CD14-positive monocyte (primary cell): ENCODE measurements at regions not wholly inside any gene's neighbourhood (a gene's known extent, or its start where the extent isn't known, plus 50 kb on each side); places are given as distances from the start of the nearest gene placed in this dataset.

Source experiments
- DNase-seq, 3 donors: peaks; one replicate each; pipeline ENCODE4 v3.0.0-alpha.2; 2011 to 2022
- H2AFZ ChIP-seq: 2 replicates; pipeline ENCODE4 v1.6.0; 2012; ENCODE audit warnings: mild to moderate bottlenecking, low read depth, low read length, inconsistent platforms; ENCODE audit not compliant: insufficient read depth, poor library complexity, severe bottlenecking
- H3K27ac ChIP-seq, 2 donors: 1 replicate in 1 of 2; 2 replicates in 1 of 2; pipeline ENCODE4 v1.5.1; 2012 to 2013; ENCODE audit warnings: low read length in 2 of 2, control low read depth in 1 of 2, inconsistent platforms in 1 of 2, low read depth in 1 of 2, mild to moderate bottlenecking in 1 of 2
- H3K27me3 ChIP-seq, 2 donors: one replicate each; pipeline versions ENCODE4 v1.6.0 to v1.6.1; 2011 to 2013; ENCODE audit warnings: low read length in 2 of 2; ENCODE audit not compliant: control insufficient read depth in 2 of 2, insufficient read depth in 2 of 2
- H3K36me3 ChIP-seq, 2 donors: replicated peaks in 1 of 2; 1 replicate in 1 of 2; 2 replicates in 1 of 2; pipeline versions ENCODE4 v1.5.1 to v1.6.1; 2012 to 2013; ENCODE audit warnings: low read length in 2 of 2, control low read depth in 1 of 2, inconsistent platforms in 1 of 2, mild to moderate bottlenecking in 1 of 2; ENCODE audit not compliant: insufficient read depth in 2 of 2, control insufficient read depth in 1 of 2
- H3K4me1 ChIP-seq, 2 donors: 1 replicate in 1 of 2; 2 replicates in 1 of 2; pipeline versions ENCODE4 v1.5.1 to v1.6.1; 2012 to 2013; ENCODE audit warnings: low read length in 2 of 2, control low read depth in 1 of 2, inconsistent platforms in 1 of 2, mild to moderate bottlenecking in 1 of 2, moderate library complexity in 1 of 2; ENCODE audit not compliant: insufficient read depth in 2 of 2, control insufficient read depth in 1 of 2
- H3K4me2 ChIP-seq: replicated peaks from 2 replicates; pipeline ENCODE3; 2012; ENCODE audit warnings: low read length, moderate library complexity, mild to moderate bottlenecking; ENCODE audit not compliant: poor library complexity, severe bottlenecking; ENCODE audit errors: extremely low read depth
- H3K4me3 ChIP-seq, 3 experiments: fragments of 200-600 bp in 1 of 3; sonication (generic) in 1 of 3; replicated peaks in 1 of 3; 1 replicate in 2 of 3; 2 replicates in 1 of 3; pipeline ENCODE4 v1.5.1; 2011 to 2013; ENCODE audit warnings: low read length in 3 of 3, mild to moderate bottlenecking in 3 of 3, control low read depth in 2 of 3, low read depth in 2 of 3, inconsistent platforms in 1 of 3, moderate library complexity in 1 of 3
- H3K79me2 ChIP-seq: 2 replicates; pipeline ENCODE4 v1.6.0; 2012; ENCODE audit warnings: mild to moderate bottlenecking, control low read depth, inconsistent platforms, low read length, moderate library complexity; ENCODE audit not compliant: insufficient read depth
- H3K9ac ChIP-seq: 2 replicates; pipeline ENCODE4 v1.6.0; 2017; ENCODE audit warnings: low read length, mild to moderate bottlenecking; ENCODE audit not compliant: insufficient read depth, poor library complexity, severe bottlenecking
- H3K9me3 ChIP-seq, 2 donors: replicated peaks in 1 of 2; 1 replicate in 1 of 2; 2 replicates in 1 of 2; pipeline versions ENCODE4 v1.5.1 to v1.6.1; 2012 to 2013; ENCODE audit warnings: low read length in 2 of 2, control low read depth in 1 of 2; ENCODE audit not compliant: control insufficient read depth in 1 of 2, insufficient read depth in 1 of 2
- H4K20me1 ChIP-seq: 2 replicates; pipeline ENCODE4 v1.6.0; 2012; ENCODE audit warnings: mild to moderate bottlenecking, low read length, control low read depth, moderate library complexity; ENCODE audit not compliant: insufficient read depth
- H3K27ac Mint-ChIP-seq, 7 donors: one replicate each; pipeline ENCODE4 v1.8.0; 2020; ENCODE audit warnings: mild to moderate bottlenecking in 7 of 7, mixed read lengths in 7 of 7, moderate library complexity in 6 of 7, inconsistent platforms in 2 of 7
- H3K27me3 Mint-ChIP-seq, 3 donors: one replicate each; pipeline ENCODE4 v1.8.0; 2021 to 2022; ENCODE audit warnings: low read depth in 3 of 3, mild to moderate bottlenecking in 3 of 3, mixed read lengths in 3 of 3, moderate library complexity in 3 of 3, inconsistent platforms in 1 of 3
- H3K36me3 Mint-ChIP-seq, 2 donors: one replicate each; pipeline ENCODE4 v1.8.0; 2020; ENCODE audit warnings: mixed read lengths in 2 of 2, inconsistent platforms in 1 of 2, mild to moderate bottlenecking in 1 of 2
- H3K4me1 Mint-ChIP-seq: one replicate; pipeline ENCODE4 v1.8.0; 2020; ENCODE audit warnings: mild to moderate bottlenecking, mixed read lengths
- H3K4me3 Mint-ChIP-seq, 2 donors: one replicate each; pipeline ENCODE4 v1.8.0; 2020; ENCODE audit warnings: mild to moderate bottlenecking in 2 of 2, mixed read lengths in 2 of 2, moderate library complexity in 1 of 2
- H3K9me3 Mint-ChIP-seq, 7 donors: one replicate each; pipeline ENCODE4 v1.8.0; 2020 to 2022; ENCODE audit warnings: mixed read lengths in 7 of 7, mild to moderate bottlenecking in 6 of 7, moderate library complexity in 6 of 7, inconsistent platforms in 2 of 7
- CTCF ChIP-seq: fragments of 200-600 bp; IDR thresholded peaks from one replicate; pipeline ENCODE4 v1.8.0; 2022; ENCODE audit warnings: antibody characterized with exemption, mild to moderate bottlenecking
- WGBS: methylation state at CpG from one replicate; pipeline ENCODE4 v1.1.5; 2013; ENCODE audit warnings: missing lambda C conversion rate; ENCODE audit not compliant: insufficient coverage; 5-methylcytosine and 5-hydroxymethylcytosine counted together
- intact Hi-C, 2 donors: fragments of 100-400 bp; cut with micrococcal nuclease; formaldehyde crosslinking; loops; one replicate each; pipeline versions ENCODE4 v1.15.0 to v1.15.1; 2023

GRCh38 chr6:163766936-163767335, 352.4 kb downstream of the QKI start:
- H3K27ac ChIP-seq: no peak overlapping the region
- intact Hi-C loops: no loop called here
- Mint-ChIP-seq H3K27me3 (peaks cover 11 to 33% (median 12%) of the 10 kb centered on the region in 3 donors), H3K4me3 (no peak overlapping the region), H3K9me3 (no peaks in the 10 kb centered on the region), H3K36me3 (no peaks in the 10 kb centered on the region), H3K4me1 (peaks cover 5% of the 10 kb centered on the region), H3K27ac (no peak overlapping the region)
- no peak overlapping the region for H3K4me3 ChIP-seq
- DNase-seq: no peak
- H3K9me3 ChIP-seq: no peaks in the 10 kb centered on the region
- peaks cover 0 to 5% of the 10 kb centered on the region in 2 donors for H3K4me1 ChIP-seq
- no CpG with 5 or more reads among the region's 2 CpGs for WGBS
- peaks cover 12 to 16% of the 10 kb centered on the region in 2 donors for H3K27me3 ChIP-seq
- no peak overlapping the region for H3K9ac ChIP-seq
- H3K4me2 ChIP-seq: no peak overlapping the region
- H4K20me1 ChIP-seq: no peaks in the 10 kb centered on the region
- H3K36me3 ChIP-seq: no peaks in the 10 kb centered on the region
- no peak overlapping the region for H2AFZ ChIP-seq
- TF ChIP-seq CTCF: no peak
- H3K79me2 ChIP-seq: no peaks in the 10 kb centered on the region

GRCh38 chr6:163765335-163765734, 350.8 kb downstream of the QKI start:
- Mint-ChIP-seq H3K27ac (no peak overlapping the region), H3K9me3 (no peaks in the 10 kb centered on the region), H3K36me3 (no peaks in the 10 kb centered on the region), H3K4me3 (no peak overlapping the region), H3K27me3 (peaks cover 9 to 35% (median 15%) of the 10 kb centered on the region in 3 donors), H3K4me1 (peaks cover 5% of the 10 kb centered on the region)
- WGBS: no CpG with 5 or more reads among the region's 1 CpG
- Histone ChIP-seq H3K27ac (no peak overlapping the region), H3K4me3 (no peak overlapping the region), H4K20me1 (no peaks in the 10 kb centered on the region), H3K27me3 (peaks cover 11 to 16% of the 10 kb centered on the region in 2 donors), H3K79me2 (no peaks in the 10 kb centered on the region), H3K36me3 (no peaks in the 10 kb centered on the region), H3K9ac (no peak overlapping the region), H3K4me2 (no peak overlapping the region), H2AFZ (no peak overlapping the region), H3K4me1 (peaks cover 0 to 5% of the 10 kb centered on the region in 2 donors), H3K9me3 (no peaks in the 10 kb centered on the region)
- intact Hi-C loops: no loop called here
- DNase-seq: no peak
- TF ChIP-seq CTCF: no peak
